HL-60 (cell line): ENCODE measurements at regions not wholly inside any gene's neighbourhood (a gene's known extent, or its start where the extent isn't known, plus 50 kb on each side); places are given as distances from the start of the nearest gene placed in this dataset.
"Not testable (repeated sequence)": the region's sequence is repeated elsewhere in the genome, so short reads cannot be mapped to it uniquely, and the experiment has no call there.

ENCODE experiments used
- GABPA ChIP-seq: IDR thresholded peaks from 2 replicates; pipeline ENCODE4 v1.6.1; 2012; ENCODE audit warnings: low read depth
- POLR2AphosphoS5 ChIP-seq: IDR thresholded peaks from 2 replicates; pipeline ENCODE4 v1.6.1; 2012; ENCODE audit warnings: low read depth
- TF ChIP-seq, protein P1 (sequence below): IDR thresholded peaks from one replicate; pipeline ENCODE4 v1.5.1; 2011; ENCODE audit warnings: low read length, control low read depth, inconsistent platforms; ENCODE audit not compliant: insufficient read depth
- TF ChIP-seq, protein P2 (sequence below): IDR thresholded peaks from 2 replicates; pipeline ENCODE4 v1.6.1; 2012; ENCODE audit warnings: low read depth; ENCODE audit not compliant: insufficient replicate concordance

DNA sequence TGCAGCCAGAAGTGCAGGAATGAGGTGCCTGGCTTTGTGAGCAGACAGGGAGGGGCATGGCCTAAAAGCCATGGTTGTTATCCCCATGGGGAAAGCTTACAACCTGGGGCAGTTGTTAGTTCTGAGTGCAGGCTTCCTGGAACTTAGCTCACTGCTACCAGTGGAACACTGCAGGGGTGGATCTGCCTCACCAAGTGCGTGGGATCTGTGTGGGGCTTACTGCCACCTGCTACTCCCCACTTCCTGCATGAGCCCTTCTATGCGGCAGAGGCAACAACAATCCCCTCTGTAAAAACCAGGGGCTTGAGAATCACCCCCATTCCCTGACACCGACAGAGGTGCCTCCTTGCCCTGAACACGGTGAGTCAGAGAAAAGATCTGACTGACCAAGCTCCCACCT, 174.6 kb downstream of the SPIN4 start:
- TF ChIP-seq, protein P1, sequence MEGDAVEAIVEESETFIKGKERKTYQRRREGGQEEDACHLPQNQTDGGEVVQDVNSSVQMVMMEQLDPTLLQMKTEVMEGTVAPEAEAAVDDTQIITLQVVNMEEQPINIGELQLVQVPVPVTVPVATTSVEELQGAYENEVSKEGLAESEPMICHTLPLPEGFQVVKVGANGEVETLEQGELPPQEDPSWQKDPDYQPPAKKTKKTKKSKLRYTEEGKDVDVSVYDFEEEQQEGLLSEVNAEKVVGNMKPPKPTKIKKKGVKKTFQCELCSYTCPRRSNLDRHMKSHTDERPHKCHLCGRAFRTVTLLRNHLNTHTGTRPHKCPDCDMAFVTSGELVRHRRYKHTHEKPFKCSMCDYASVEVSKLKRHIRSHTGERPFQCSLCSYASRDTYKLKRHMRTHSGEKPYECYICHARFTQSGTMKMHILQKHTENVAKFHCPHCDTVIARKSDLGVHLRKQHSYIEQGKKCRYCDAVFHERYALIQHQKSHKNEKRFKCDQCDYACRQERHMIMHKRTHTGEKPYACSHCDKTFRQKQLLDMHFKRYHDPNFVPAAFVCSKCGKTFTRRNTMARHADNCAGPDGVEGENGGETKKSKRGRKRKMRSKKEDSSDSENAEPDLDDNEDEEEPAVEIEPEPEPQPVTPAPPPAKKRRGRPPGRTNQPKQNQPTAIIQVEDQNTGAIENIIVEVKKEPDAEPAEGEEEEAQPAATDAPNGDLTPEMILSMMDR = not testable (repeated sequence)
- not testable (repeated sequence) for TF ChIP-seq GABPA, POLR2AphosphoS5
- TF ChIP-seq, protein P2, sequence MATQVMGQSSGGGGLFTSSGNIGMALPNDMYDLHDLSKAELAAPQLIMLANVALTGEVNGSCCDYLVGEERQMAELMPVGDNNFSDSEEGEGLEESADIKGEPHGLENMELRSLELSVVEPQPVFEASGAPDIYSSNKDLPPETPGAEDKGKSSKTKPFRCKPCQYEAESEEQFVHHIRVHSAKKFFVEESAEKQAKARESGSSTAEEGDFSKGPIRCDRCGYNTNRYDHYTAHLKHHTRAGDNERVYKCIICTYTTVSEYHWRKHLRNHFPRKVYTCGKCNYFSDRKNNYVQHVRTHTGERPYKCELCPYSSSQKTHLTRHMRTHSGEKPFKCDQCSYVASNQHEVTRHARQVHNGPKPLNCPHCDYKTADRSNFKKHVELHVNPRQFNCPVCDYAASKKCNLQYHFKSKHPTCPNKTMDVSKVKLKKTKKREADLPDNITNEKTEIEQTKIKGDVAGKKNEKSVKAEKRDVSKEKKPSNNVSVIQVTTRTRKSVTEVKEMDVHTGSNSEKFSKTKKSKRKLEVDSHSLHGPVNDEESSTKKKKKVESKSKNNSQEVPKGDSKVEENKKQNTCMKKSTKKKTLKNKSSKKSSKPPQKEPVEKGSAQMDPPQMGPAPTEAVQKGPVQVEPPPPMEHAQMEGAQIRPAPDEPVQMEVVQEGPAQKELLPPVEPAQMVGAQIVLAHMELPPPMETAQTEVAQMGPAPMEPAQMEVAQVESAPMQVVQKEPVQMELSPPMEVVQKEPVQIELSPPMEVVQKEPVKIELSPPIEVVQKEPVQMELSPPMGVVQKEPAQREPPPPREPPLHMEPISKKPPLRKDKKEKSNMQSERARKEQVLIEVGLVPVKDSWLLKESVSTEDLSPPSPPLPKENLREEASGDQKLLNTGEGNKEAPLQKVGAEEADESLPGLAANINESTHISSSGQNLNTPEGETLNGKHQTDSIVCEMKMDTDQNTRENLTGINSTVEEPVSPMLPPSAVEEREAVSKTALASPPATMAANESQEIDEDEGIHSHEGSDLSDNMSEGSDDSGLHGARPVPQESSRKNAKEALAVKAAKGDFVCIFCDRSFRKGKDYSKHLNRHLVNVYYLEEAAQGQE = not testable (repeated sequence)
